Epithelial cell of esophagus (primary cell): ENCODE measurements at regions not wholly inside any gene's neighbourhood (a gene's known extent, or its start where the extent isn't known, plus 50 kb on each side); places are given as distances from the start of the nearest gene placed in this dataset.

Experiments used
- DNase-seq: peaks from one replicate; pipeline ENCODE4 v3.0.0; 2010; ENCODE audit warnings: low read depth
- H3K4me3 ChIP-seq: 2 replicates; pipeline ENCODE4 v1.5.1; 2011; ENCODE audit warnings: mild to moderate bottlenecking, low read length, control low read depth
- CTCF ChIP-seq: IDR thresholded peaks from 2 replicates; pipeline ENCODE4 v1.5.1; 2011; ENCODE audit warnings: low read depth, mild to moderate bottlenecking, low read length, control low read depth, inconsistent platforms; ENCODE audit not compliant: insufficient read depth; ENCODE audit errors: missing control alignments

GRCh38 chr5:124203303-124203702, 543.1 kb downstream of the ZNF608 start:
- no peak for DNase-seq
- H3K4me3 ChIP-seq: no peak overlapping the region
- TF ChIP-seq CTCF: no peak

- DNase-seq: peak; percentile 40
- H3K4me3 ChIP-seq: no peak overlapping the region
- no peak for TF ChIP-seq CTCF
Observed at GRCh38 chr5:124200381-124200780, 546.1 kb downstream of the ZNF608 start.

GRCh38 chr5:124199893-124200292, 546.5 kb downstream of the ZNF608 start:
- no peak overlapping the region for H3K4me3 ChIP-seq
- no peak for TF ChIP-seq CTCF
- peak; percentile 12 for DNase-seq

GRCh38 chr5:124195411-124195810, 551.0 kb downstream of the ZNF608 start:
- TF ChIP-seq CTCF: no peak
- DNase-seq: no peak
- no peak overlapping the region for H3K4me3 ChIP-seq

- no peak for DNase-seq
- TF ChIP-seq CTCF: no peak
- no peak overlapping the region for H3K4me3 ChIP-seq
Observed at GRCh38 chr5:124194282-124194681, 552.2 kb downstream of the ZNF608 start.

GRCh38 chr5:124193371-124193789, 553.1 kb downstream of the ZNF608 start:
- no peak overlapping the region for H3K4me3 ChIP-seq
- DNase-seq: peak; percentile 70
- TF ChIP-seq CTCF: no peak

- H3K4me3 ChIP-seq: no peak overlapping the region
- TF ChIP-seq CTCF: no peak
- no peak for DNase-seq
Observed at GRCh38 chr5:124192716-124193115, 553.7 kb downstream of the ZNF608 start.
